ENCODE measurements at regions not wholly inside any gene's neighbourhood (a gene's known extent, or its start where the extent isn't known, plus 50 kb on each side); places are given as distances from the start of the nearest gene placed in this dataset.

DNA sequence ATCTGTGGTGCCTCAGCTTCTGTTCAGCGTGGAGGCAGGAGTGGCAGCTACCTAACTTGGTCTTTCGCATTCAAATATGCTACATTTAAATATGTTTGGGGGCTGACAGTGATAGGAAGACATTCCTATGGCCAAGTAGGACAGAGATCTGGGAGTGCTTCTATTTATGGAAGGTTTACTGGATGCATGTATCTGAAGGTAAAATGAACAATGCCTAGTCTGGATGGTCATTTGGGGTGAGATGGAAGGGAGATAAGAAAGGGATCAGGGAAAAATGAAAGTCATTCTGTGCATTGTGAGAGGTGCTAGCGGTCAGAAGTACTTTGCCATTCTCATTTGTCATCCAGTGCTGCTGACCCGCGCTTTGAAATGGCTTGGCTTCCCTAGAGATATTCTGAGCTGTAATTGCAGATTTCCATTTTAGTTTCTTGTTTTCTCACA lies 107.3 kb upstream of the FOXN2 start:
- peaks cover 19% of the 10 kb centered on the region for H3F3A ChIP-seq (ENCODE audit: insufficient read depth)

DNA sequence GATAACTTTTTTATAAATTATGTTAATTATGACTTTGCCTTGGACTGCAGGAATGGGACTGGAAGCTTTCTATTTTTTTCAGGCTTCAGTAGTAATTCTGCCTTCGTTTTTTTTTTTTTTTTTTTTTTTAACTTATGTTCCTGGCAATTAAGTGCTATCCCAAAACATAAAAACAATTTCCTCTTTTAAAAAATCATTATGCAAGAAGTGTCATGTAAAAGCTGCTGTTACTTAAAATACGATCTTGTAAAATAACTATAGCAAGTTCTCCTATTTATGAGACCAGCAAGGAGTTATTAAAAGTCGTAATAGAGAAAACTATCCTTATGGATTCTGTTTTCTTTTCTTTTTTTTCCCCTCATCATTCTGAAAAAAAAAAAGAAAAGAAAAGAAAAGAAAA lies 106.6 kb upstream of the FOXN2 start:
- H4K20me1 ChIP-seq (ENCODE audit: insufficient read depth) = no peaks in the 10 kb centered on the region
- H3K36me3 ChIP-seq (ENCODE audit: low read depth) = no peaks in the 10 kb centered on the region

More for the DNA sequence above, 107.3 kb upstream of the FOXN2 start:
- Histone ChIP-seq H4K20me1 (ENCODE audit: insufficient read depth) (no peaks in the 10 kb centered on the region), H3K4me3 (no peak overlapping the region), H2AFZ (no peak overlapping the region), H3K9me3 (ENCODE audit: low read depth) (no peaks in the 10 kb centered on the region), H3K4me1 (ENCODE audit: insufficient read depth) (peaks cover 27% of the 10 kb centered on the region), H3K27me3 (replicated peaks; ENCODE audit: insufficient read depth) (no peaks in the 10 kb centered on the region), H3K4me2 (ENCODE audit: unreplicated experiment) (no peak overlapping the region), H3K9ac (no peak overlapping the region), H3K9me2 (ENCODE audit: insufficient read depth) (no peaks in the 10 kb centered on the region), H3K79me2 (ENCODE audit: insufficient read depth) (no peaks in the 10 kb centered on the region), H3K27ac (no peak overlapping the region), H3K36me3 (ENCODE audit: low read depth) (no peaks in the 10 kb centered on the region)
- TF ChIP-seq EZH2phosphoT487 (IDR thresholded peaks at IDR 0.05; ENCODE audit: insufficient read depth, low read depth) (no peak), EZH2 (IDR thresholded peaks at IDR 0.05; ENCODE audit: insufficient read depth, poor library complexity, severe bottlenecking) (no peak)
- no peak for DNase-seq
- 94 to 96% methylated on average over 5 of the region's 5 CpGs for WGBS, 2 experiments (ENCODE audit: low coverage in 1 of 2, low lambda C conversion rate in 2 of 2, missing lambda C conversion rate in 2 of 2)
- in situ Hi-C loops (cut with MboI) = no loop called here

DNA sequence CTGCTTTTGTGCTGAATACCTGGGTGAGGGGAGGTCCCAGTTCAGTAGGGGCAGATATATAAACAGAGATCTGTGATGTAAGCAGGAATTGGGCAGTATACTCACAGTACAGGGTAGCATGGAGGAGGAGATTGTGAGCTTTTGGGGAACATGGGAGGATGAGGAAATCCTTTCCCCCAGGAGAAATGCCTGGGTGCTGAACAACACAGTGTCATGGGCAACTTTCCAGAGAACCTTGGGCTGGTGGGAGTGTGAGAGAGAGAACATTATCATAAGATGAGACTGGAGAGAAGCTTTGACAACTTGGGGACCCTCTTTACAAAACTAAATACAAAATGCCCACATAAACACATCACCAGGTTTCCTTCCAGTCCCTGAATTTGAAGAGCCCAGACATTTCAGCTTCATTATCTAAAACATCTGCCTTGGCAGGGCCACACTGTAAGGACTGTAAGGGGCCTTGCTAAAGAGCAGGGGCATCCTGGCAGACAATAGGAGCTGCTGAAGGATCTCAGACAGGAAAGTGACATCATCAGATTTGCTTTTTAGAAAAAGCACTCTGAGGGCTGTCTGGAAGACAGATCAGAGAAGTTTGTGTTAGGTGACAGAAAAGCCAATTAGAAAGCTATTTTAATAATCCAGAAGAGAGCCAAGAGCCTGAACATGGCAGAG lies 105.1 kb upstream of the FOXN2 start:
- H3F3A ChIP-seq (ENCODE audit: insufficient read depth) = peaks cover 19% of the 10 kb centered on the region
- no peaks in the 10 kb centered on the region for H4K20me1 ChIP-seq (ENCODE audit: insufficient read depth)
- no peak overlapping the region for H3K4me3 ChIP-seq
- H3K27me3 ChIP-seq (replicated peaks; ENCODE audit: insufficient read depth) = no peaks in the 10 kb centered on the region
- peak; percentile 81 for DNase-seq
- TF ChIP-seq EZH2phosphoT487 (IDR thresholded peaks at IDR 0.05; ENCODE audit: insufficient read depth, low read depth) = no peak
- TF ChIP-seq EZH2 (IDR thresholded peaks at IDR 0.05; ENCODE audit: insufficient read depth, poor library complexity, severe bottlenecking) = no peak
- H3K9ac ChIP-seq = 0 out of 2 replicates have a peak overlapping the region, but pooled peaks have one; percentile 8
- peak overlapping the region; percentile 58 for H3K4me2 ChIP-seq (ENCODE audit: unreplicated experiment)
- H3K36me3 ChIP-seq (ENCODE audit: low read depth) = no peaks in the 10 kb centered on the region
- no peaks in the 10 kb centered on the region for H3K9me2 ChIP-seq (ENCODE audit: insufficient read depth)
- peaks cover 27% of the 10 kb centered on the region for H3K4me1 ChIP-seq (ENCODE audit: insufficient read depth)
- H3K27ac ChIP-seq = peak overlapping the region; percentile 47
- in situ Hi-C loops (cut with MboI) = no loop called here
- H3K9me3 ChIP-seq (ENCODE audit: low read depth) = no peaks in the 10 kb centered on the region
- peak overlapping the region; percentile 36 for H2AFZ ChIP-seq
- H3K79me2 ChIP-seq (ENCODE audit: insufficient read depth) = no peaks in the 10 kb centered on the region

More for the DNA sequence above, 106.6 kb upstream of the FOXN2 start:
- H3K4me1 ChIP-seq (ENCODE audit: insufficient read depth) = peaks cover 27% of the 10 kb centered on the region
- H2AFZ ChIP-seq = no peak overlapping the region
- in situ Hi-C loops (cut with MboI) = no loop called here
- no peaks in the 10 kb centered on the region for H3K9me3 ChIP-seq (ENCODE audit: low read depth)
- WGBS, 2 experiments (ENCODE audit: low coverage in 1 of 2, low lambda C conversion rate in 2 of 2, missing lambda C conversion rate in 2 of 2) = 62 to 64% methylated on average over 3 of the region's 3 CpGs
- H3K9ac ChIP-seq = no peak overlapping the region
- H3K9me2 ChIP-seq (ENCODE audit: insufficient read depth) = no peaks in the 10 kb centered on the region
- no peak overlapping the region for H3K4me3 ChIP-seq
- peaks cover 19% of the 10 kb centered on the region for H3F3A ChIP-seq (ENCODE audit: insufficient read depth)
- no peaks in the 10 kb centered on the region for H3K79me2 ChIP-seq (ENCODE audit: insufficient read depth)
- DNase-seq = no peak
- no peaks in the 10 kb centered on the region for H3K27me3 ChIP-seq (replicated peaks; ENCODE audit: insufficient read depth)
- no peak overlapping the region for H3K4me2 ChIP-seq (ENCODE audit: unreplicated experiment)
- no peak overlapping the region for H3K27ac ChIP-seq
- TF ChIP-seq EZH2phosphoT487 (IDR thresholded peaks at IDR 0.05; ENCODE audit: insufficient read depth, low read depth) = no peak

DNA sequence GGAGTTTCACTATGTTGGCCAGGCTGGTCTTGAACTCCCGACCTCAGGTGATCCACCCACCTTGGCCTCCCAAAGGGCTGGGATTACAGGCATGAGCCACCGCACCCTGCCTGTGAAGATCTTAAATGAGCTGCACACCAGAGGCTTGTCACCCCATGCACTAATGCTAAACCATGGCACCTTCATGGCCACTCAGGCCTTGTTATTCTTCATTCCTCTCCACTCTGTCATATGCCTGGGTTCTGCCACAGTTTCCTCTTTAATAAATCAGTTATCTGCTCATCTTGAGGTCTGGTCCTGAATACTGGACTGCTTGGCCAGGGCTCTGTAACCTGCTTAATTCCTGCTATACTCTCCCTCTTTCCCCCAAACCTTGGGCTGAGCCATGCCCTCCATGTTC lies 104.3 kb upstream of the FOXN2 start:
- Histone ChIP-seq H3K4me2 (ENCODE audit: unreplicated experiment) (no peak overlapping the region), H3K36me3 (ENCODE audit: low read depth) (no peaks in the 10 kb centered on the region), H2AFZ (no peak overlapping the region)

More for the DNA sequence above, 104.3 kb upstream of the FOXN2 start:
- Histone ChIP-seq H3K27me3 (replicated peaks; ENCODE audit: insufficient read depth) (no peaks in the 10 kb centered on the region), H3K27ac (no peak overlapping the region), H4K20me1 (ENCODE audit: insufficient read depth) (no peaks in the 10 kb centered on the region), H3F3A (ENCODE audit: insufficient read depth) (peaks cover 19% of the 10 kb centered on the region), H3K79me2 (ENCODE audit: insufficient read depth) (no peaks in the 10 kb centered on the region), H3K9ac (no peak overlapping the region), H3K9me3 (ENCODE audit: low read depth) (no peaks in the 10 kb centered on the region), H3K4me3 (no peak overlapping the region), H3K9me2 (ENCODE audit: insufficient read depth) (no peaks in the 10 kb centered on the region), H3K4me1 (ENCODE audit: insufficient read depth) (peaks cover 27% of the 10 kb centered on the region)
- no peak for TF ChIP-seq EZH2phosphoT487 (IDR thresholded peaks at IDR 0.05; ENCODE audit: insufficient read depth, low read depth)
- TF ChIP-seq EZH2 (IDR thresholded peaks at IDR 0.05; ENCODE audit: insufficient read depth, poor library complexity, severe bottlenecking) = no peak
- in situ Hi-C loops (cut with MboI) = no loop called here
- no peak for DNase-seq
- WGBS, 2 experiments (ENCODE audit: low coverage in 1 of 2, low lambda C conversion rate in 2 of 2, missing lambda C conversion rate in 2 of 2) = 97 to 100% methylated on average over 2 of the region's 2 CpGs

Data from GM23248 (cell line).